Bronchial epithelial cell (primary cell): ENCODE measurements at regions not wholly inside any gene's neighbourhood (a gene's known extent, or its start where the extent isn't known, plus 50 kb on each side); places are given as distances from the start of the nearest gene placed in this dataset.
A peak's percentile ranks its signal among the peaks of the same experiment; 100 is the strongest.
"Not testable (repeated sequence)": the region's sequence is repeated elsewhere in the genome, so short reads cannot be mapped to it uniquely, and the experiment has no call there.

Experiments
- DNase-seq: peaks from one replicate; pipeline ENCODE4 v3.0.0-alpha.2; 2010; ENCODE audit warnings: low read depth
- FAIRE-seq: peaks from 2 replicates; lab custom pipeline; 2011; peaks lifted over from hg19 to GRCh38; lab: Jason Lieb, UNC
- H3K27me3 ChIP-seq: 2 replicates; pipeline ENCODE4 v1.5.1; 2011; ENCODE audit warnings: low read length; ENCODE audit not compliant: control insufficient read depth, insufficient read depth
- H3K36me3 ChIP-seq: 2 replicates; pipeline ENCODE4 v1.5.1; 2011; ENCODE audit warnings: low read length; ENCODE audit not compliant: control insufficient read depth, insufficient read depth
- H3K4me3 ChIP-seq: 2 replicates; pipeline ENCODE4 v1.5.1; 2011; ENCODE audit warnings: mild to moderate bottlenecking, low read depth, low read length, control low read depth
- TF ChIP-seq, protein P1 (sequence below): IDR thresholded peaks from 2 replicates; pipeline ENCODE4 v1.5.1; 2011; ENCODE audit warnings: mild to moderate bottlenecking, moderate library complexity, low read length, control low read depth, inconsistent platforms; ENCODE audit not compliant: insufficient read depth, severe bottlenecking

DNA sequence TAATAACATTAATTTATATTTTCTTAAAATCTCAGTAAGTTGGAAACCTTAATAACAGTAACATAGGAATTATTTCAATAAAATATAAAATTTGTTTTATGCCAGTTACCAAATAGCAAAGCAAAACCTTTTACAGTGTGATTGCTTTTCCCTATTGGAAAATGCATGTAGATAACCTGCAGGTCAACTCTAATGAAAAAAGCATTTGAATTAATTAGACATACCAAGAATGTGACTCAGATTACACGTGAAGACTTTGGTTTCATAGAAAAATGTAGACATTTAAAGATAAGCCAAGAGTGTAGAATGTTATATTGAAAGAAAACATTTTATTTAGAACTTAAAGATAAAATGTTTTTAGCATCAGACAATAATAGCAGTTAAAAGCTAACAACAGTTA lies 888.1 kb downstream of the TMEM121 start:
- H3K27me3 ChIP-seq: no peaks in the 10 kb centered on the region
- H3K36me3 ChIP-seq: no peaks in the 10 kb centered on the region
- no peak for FAIRE-seq
- TF ChIP-seq, protein P1, sequence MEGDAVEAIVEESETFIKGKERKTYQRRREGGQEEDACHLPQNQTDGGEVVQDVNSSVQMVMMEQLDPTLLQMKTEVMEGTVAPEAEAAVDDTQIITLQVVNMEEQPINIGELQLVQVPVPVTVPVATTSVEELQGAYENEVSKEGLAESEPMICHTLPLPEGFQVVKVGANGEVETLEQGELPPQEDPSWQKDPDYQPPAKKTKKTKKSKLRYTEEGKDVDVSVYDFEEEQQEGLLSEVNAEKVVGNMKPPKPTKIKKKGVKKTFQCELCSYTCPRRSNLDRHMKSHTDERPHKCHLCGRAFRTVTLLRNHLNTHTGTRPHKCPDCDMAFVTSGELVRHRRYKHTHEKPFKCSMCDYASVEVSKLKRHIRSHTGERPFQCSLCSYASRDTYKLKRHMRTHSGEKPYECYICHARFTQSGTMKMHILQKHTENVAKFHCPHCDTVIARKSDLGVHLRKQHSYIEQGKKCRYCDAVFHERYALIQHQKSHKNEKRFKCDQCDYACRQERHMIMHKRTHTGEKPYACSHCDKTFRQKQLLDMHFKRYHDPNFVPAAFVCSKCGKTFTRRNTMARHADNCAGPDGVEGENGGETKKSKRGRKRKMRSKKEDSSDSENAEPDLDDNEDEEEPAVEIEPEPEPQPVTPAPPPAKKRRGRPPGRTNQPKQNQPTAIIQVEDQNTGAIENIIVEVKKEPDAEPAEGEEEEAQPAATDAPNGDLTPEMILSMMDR: no peak
- H3K4me3 ChIP-seq: no peak overlapping the region
- DNase-seq: no peak

DNA sequence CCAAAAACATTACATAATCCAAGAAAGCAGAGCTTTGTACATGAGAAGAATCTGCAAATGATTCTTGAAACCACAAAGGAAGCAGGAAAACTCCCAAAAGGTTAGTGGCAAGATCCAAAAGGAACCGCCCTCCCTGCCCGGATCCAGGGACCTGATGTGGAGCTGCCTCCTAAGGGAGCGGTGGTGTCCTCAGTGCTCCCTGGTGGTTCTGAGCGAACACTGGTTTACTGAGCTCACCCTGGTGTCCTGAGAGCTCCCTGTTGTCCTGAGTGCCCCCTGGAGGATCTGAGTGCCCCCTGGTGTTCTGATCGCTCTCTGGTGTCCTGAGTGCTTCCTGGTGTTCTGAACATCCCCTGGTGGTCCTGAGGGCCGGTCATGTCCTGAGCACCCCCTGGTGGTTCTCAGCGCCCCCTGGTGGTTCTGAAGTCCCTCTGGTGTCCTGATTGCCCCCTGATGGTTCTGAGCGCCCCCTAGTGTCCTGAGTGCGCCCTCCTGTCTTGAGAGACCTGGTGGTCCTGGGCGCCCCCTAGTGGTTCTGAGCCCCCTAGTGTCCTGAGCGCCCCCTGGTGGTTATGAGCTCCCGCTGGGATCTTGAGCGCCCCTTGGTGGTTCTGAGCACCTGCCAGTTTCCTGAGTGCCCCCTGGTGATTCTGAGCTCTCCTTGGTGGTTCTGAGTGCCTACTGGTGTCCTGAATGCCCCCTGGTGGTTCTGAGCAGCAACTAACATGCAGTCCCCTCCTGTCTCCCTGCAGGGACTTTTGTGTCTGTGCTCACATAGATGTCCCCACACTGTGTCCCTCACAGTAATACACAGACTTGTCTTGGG lies 891.1 kb downstream of the TMEM121 start:
- Histone ChIP-seq H3K36me3 (no peaks in the 10 kb centered on the region), H3K4me3 (no peak overlapping the region), H3K27me3 (no peaks in the 10 kb centered on the region)
- FAIRE-seq (no peak), DNase-seq (no peak)
- TF ChIP-seq, protein P1: no peak

DNA sequence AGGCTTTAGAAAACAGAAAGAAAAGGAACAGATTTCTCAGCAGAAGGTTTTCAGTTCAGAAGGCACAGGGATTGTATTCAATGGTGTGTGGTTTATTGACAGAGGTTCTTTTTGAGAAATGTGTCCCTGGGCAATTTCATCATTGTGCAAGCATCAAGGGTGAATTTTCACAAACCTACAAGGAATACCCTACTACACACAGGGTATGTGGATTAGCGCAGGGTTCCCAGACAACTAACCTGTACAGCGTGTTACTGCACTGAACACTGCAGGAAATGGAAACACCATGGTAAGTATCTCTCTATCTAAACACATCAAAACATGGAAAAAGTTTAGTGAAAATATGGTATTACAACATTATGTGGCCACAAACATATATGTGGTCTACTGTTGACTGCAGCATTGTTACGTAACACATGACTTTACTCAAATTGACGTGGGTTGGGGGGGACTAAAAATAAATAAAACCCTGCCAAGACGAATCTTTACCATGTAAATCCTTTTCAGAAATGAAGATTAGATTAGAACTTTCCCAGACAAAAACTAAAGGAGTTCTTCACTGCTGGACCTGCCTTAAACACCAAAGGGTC lies 893.1 kb downstream of the TMEM121 start:
- no peak overlapping the region for H3K4me3 ChIP-seq
- H3K36me3 ChIP-seq: no peaks in the 10 kb centered on the region
- DNase-seq: no peak
- TF ChIP-seq, protein P1: no peak
- H3K27me3 ChIP-seq: no peaks in the 10 kb centered on the region
- FAIRE-seq: no peak

DNA sequence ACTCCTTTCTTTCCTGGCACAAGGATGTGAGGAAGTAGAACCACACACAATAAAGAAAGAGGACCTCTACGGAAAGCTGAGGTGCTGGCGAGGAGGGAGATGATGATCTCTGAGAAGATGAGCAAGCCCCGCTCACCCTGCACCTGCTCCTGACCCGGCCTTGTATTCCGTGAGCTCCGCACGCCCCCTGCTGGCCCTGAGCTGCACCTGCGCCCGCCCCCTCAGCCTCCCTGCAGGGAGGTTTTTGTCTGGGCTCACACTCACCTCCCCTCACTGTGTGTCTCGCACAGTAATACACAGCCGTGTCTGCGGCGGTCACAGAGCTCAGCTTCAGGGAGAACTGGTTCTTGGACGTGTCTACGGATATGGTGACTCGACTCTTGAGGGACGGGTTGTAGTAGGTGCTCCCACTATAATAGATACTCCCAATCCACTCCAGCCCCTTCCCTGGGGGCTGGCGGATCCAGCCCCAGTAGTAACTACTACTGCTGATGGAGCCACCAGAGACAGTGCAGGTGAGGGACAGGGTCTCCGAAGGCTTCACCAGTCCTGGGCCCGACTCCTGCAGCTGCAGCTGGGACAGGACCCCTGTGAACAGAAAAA lies 895.1 kb downstream of the TMEM121 start:
- not testable (repeated sequence) for H3K27me3 ChIP-seq, DNase-seq, H3K36me3 ChIP-seq, H3K4me3 ChIP-seq
- peak; percentile 85 for FAIRE-seq
- TF ChIP-seq, protein P1: peak; percentile 20

DNA sequence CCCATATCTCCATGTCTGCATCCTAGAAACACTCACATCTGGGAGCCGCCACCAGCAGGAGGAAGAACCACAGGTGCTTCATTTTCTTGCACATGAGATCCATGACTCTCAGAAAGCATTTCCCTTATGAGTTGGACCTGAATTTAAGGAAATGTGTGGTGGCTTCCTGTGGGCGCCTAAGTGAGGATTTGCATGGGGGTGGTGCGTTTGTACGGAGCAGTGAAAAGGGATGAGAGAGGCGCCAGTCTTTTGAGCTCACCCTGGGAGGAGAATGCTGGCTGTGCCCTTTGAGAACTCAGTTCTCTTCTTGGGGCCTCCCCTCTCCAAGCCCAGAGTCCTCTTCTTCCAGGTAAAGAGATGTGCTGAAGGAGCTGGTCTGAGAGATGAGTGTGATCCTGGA lies 895.7 kb downstream of the TMEM121 start:
- no peak for DNase-seq
- Histone ChIP-seq H3K4me3 (no peak overlapping the region), H3K36me3 (no peaks in the 10 kb centered on the region), H3K27me3 (no peaks in the 10 kb centered on the region)
- no peak for FAIRE-seq
- TF ChIP-seq, protein P1: no peak

DNA sequence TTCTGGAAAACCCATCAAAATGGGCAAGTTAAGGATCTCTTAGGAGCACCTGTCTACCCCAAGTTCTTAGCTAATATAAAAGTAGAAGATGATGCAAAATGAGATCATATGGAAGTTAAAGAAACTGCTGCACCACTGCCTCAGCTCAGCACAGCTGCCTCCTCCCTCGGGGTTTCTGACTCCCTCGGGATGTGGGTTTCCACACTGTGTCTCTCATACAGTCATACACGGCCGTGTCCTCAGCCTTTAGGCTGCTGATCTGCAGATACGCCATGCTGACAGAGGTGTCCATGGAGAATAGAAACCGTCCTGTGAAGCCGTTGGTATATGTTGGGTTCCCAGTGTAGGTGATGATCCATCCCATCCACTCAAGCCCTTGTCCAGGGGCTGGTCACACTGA lies 898.8 kb downstream of the TMEM121 start:
- FAIRE-seq, H3K4me3 ChIP-seq, H3K27me3 ChIP-seq, DNase-seq, H3K36me3 ChIP-seq: not testable (repeated sequence)
